ENCODE measurements at regions not wholly inside any gene's neighbourhood (a gene's known extent, or its start where the extent isn't known, plus 50 kb on each side); places are given as distances from the start of the nearest gene placed in this dataset.

DNA sequence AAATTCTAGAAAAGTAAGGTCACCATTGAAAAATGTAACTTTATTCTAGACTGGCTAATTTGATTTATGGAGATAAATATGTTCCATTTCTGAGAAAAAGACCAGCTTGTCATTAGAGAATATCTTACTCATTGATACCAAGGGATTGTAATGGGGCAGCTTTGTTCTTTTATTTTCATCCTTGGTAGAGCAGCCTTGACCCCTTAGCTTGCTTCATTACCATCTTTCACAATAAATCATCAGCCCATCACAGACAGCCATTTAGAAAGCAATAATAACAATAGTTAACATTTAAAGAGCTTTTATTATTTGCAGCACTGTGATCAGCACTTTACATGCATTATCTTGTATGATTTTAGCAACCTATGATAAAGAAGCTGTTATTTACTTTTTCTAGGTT lies 253.6 kb downstream of the C3orf38 start:
- TF ChIP-seq GATA1 (IDR thresholded peaks at IDR 0.05; ENCODE audit: low read depth, low read length) (no peak), POLR2A (IDR thresholded peaks at IDR 0.05; ENCODE audit: low read length) (no peak)
- no peak for DNase-seq

DNA sequence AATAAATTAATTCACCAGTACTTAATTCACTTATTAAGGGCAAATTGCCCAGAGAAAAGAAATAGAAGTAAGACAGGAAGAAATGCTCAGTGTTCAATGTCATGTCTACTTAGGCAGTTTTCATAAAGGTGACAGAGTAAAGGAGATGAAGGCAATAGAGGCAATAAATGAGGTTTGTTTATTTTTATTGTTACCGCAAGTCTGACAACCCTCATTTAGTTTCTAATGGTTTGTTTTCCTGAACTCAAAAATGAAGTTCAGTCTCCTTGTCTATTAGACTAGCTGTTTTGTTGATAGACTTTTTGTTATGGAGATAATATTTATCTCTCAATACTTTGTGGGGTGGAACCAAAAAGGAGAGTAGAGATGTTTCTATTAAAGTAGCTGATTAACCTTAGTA lies 258.3 kb downstream of the C3orf38 start:
- no peak for TF ChIP-seq POLR2A (IDR thresholded peaks at IDR 0.05; ENCODE audit: low read length)
- no peak for TF ChIP-seq GATA1 (IDR thresholded peaks at IDR 0.05; ENCODE audit: low read depth, low read length)
- DNase-seq: no peak

DNA sequence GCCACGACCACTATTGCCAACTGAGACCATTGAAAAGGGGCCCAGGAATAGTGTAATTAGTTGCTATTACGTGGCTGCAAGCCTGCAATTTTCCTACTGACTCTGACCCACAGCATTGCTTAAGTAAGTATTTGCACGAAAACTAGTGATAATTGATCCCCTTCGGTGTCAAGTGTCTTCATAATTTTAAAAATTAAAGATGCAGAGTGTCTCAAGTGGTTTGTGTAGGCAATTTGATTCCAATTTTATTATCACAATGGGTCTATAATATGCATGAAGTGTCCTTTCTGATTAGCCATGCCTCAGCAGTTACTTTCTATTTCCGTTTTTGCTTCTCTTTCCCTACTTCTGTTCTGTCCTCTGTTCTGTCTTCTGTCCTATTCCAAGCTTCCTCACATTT lies 259.2 kb downstream of the C3orf38 start:
- no peak for TF ChIP-seq POLR2A (IDR thresholded peaks at IDR 0.05; ENCODE audit: low read length)
- TF ChIP-seq GATA1 (IDR thresholded peaks at IDR 0.05; ENCODE audit: low read depth, low read length): no peak
- DNase-seq: no peak

DNA sequence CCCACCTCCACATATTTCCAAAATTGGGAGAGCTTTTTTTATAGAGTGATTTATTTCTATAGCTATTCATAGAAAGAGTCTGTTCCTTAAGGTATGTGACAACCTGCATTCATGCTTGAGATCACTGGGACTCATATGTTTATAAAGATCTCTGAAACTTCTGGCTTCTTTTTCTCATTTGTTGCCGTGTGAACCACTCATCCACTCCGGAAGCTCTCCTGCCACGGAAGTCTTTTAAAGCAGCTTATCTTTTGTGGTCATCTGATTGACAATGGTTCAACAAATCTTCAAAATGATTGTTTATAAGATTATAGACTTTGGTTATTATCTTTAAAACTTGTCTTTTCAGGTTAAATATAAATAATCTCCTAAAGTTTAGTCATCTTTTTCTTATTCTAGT lies 260.5 kb downstream of the C3orf38 start:
- no peak for TF ChIP-seq GATA1 (IDR thresholded peaks at IDR 0.05; ENCODE audit: low read depth, low read length)
- TF ChIP-seq POLR2A (IDR thresholded peaks at IDR 0.05; ENCODE audit: low read length): no peak
- DNase-seq: no peak

DNA sequence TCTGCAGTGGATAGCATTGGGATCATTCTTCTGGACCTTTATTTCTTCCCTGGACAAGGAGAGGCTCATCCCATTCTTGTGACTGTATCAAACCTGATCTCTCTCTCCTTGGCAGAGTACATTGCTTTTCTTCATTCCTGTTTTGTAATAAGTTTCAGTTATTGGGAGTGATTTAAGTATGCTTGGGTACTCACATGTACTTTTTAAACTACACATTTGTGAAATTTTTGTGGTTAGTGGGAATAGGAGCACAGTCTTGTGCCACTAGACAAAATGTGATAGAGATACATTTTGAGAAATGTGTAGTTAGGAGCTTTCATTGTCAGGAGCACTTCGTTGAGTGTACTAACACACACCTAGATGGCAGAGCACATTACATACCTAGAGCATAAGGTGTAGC lies 262.6 kb downstream of the C3orf38 start:
- no peak for DNase-seq
- TF ChIP-seq GATA1 (IDR thresholded peaks at IDR 0.05; ENCODE audit: low read depth, low read length) (no peak), POLR2A (IDR thresholded peaks at IDR 0.05; ENCODE audit: low read length) (no peak)

DNA sequence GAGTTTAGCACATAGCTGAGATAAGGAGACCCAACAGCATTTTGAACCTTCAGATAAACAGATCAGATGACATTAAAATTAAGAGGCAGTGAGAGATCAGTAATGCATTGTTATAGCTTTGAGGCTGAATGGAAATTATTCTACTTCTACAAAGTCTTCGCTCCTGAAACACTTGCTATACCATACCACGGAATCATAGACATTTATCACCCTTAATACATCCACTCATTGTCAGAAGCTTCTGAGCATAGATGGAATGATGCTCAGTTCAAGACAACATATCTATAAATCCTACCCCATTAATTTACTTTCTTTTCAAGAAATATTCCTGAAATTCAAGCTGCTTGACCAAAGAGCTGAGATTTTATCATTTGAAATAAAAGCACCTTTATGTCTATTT lies 266.7 kb downstream of the C3orf38 start:
- TF ChIP-seq POLR2A (IDR thresholded peaks at IDR 0.05; ENCODE audit: low read length) (no peak), GATA1 (IDR thresholded peaks at IDR 0.05; ENCODE audit: low read depth, low read length) (no peak)
- DNase-seq: peak; percentile 12 to 66

DNA sequence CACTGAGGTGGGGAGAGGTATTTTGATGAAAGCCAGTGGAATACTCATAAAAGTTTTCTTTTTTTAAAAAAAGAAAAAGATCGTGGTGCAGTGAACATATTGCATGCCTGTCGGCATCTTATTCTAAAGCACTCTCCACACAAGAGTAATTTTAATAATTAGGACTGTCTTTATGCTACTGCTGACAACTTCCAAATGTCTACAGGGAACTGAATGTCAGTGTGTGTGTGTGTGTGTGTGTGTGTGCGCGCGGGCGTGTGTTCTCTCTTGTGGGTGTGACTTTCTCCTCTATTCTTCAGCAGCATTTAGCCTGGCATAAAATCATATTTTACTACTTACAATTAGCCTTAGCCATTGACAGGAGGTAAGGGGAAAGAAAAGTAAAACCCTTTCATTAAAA lies 268.5 kb downstream of the C3orf38 start:
- peak; percentile 23 to 26 for DNase-seq
- no peak for TF ChIP-seq GATA1 (IDR thresholded peaks at IDR 0.05; ENCODE audit: low read depth, low read length)
- TF ChIP-seq POLR2A (IDR thresholded peaks at IDR 0.05; ENCODE audit: low read length): no peak

DNA sequence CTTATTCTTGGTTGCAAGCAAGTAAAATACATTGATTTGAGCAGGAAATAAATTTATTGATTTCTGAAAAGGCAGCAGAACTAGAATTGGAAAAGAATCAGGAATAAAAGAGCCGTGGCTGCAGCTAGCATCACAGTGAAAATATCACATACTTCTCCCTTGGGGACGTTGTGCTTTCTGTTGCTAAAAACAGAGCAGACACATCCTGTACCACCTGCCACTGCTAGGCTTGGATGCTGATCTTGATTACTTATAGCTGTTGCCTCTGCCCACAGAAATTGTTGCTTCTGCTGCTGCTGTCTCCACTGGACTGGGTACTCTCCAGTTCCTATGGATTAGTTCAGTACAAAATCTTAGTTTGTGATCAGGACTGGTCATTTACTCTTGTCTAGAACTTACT lies 283.8 kb downstream of the C3orf38 start:
- DNase-seq: no peak
- TF ChIP-seq GATA1 (IDR thresholded peaks at IDR 0.05; ENCODE audit: low read depth, low read length) (no peak), POLR2A (IDR thresholded peaks at IDR 0.05; ENCODE audit: low read length) (no peak)

DNA sequence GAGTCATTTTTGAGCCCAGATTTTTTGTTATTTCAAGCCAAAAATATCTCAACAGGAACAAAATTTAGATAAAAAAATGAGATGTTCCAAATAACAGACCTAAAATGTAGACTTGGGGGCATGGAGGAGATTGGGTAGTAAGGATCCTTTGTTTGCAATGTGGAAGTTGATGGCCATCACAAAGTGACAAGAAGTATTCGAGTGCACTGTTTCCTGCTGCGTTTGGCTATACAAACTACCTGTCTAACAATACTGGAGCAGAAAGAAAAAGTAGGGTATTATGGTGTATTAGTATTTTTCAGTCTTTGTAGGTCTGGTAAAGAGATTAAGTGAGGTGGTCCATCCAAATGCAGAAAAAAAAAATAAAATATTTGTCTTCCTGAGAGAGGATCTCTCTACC lies 284.2 kb downstream of the C3orf38 start:
- TF ChIP-seq GATA1 (IDR thresholded peaks at IDR 0.05; ENCODE audit: low read depth, low read length) (no peak), POLR2A (IDR thresholded peaks at IDR 0.05; ENCODE audit: low read length) (no peak)
- DNase-seq: no peak

DNA sequence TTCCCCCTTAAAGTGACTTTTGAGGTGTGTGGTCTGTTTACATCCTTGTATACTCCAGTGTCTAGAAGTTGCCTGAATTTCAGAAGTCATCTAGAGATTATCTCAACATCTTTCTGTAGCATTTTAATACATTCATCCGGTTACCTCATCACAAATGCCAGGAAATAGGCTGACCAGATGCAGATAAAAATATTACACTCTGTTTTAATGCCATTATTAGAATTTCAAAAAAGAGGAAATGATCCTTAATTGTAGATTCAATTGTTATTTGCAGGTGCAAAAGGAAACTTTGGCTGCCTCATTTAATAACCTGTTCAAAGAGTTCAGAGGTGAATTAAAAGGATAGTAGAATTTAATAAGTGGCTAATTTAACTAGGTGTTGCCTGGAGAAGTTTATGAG lies 290.9 kb downstream of the C3orf38 start:
- DNase-seq: no peak
- TF ChIP-seq POLR2A (IDR thresholded peaks at IDR 0.05; ENCODE audit: low read length) (no peak), GATA1 (IDR thresholded peaks at IDR 0.05; ENCODE audit: low read depth, low read length) (no peak)

DNA sequence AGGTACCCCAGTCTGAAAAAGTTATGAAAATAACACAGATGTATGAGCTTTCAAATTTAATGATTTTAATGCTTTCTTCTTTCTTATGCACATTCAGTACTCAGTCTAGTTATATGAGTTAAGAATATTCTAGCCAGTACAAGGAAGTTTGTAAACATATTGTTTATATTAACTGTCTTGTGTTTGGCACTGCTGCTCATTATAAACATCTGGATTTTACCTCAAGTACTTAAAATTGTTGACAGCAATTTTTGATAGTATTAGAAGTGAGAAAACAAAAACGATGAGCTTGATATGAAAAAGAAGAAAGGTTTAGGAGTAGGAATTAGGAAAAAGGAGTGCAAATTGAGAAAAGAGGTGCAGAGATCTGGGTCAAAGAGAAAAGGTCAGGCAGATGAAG lies 293.3 kb downstream of the C3orf38 start:
- TF ChIP-seq GATA1 (IDR thresholded peaks at IDR 0.05; ENCODE audit: low read depth, low read length) (no peak), POLR2A (IDR thresholded peaks at IDR 0.05; ENCODE audit: low read length) (no peak)

DNA sequence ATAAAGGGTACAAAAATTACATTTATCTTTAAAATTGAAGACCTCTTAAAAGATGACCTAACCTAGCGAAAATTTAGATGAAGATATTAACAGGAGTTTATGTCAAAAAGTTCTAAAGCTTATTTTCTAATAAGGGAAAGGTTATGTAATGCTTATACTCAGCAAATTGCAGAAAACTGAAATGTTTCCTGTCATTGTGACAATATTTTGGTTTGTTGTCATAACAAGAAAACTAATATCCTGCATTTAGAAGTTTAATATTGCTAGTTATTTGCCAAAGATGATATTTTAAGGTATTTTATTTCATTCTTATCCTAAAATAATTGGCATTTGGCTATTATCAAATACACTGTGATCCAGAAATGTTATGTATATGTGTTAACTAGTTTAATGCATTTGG lies 294.5 kb downstream of the C3orf38 start:
- no peak for TF ChIP-seq GATA1 (IDR thresholded peaks at IDR 0.05; ENCODE audit: low read depth, low read length)
- no peak for TF ChIP-seq POLR2A (IDR thresholded peaks at IDR 0.05; ENCODE audit: low read length)
- DNase-seq: no peak

More for the DNA sequence above, 293.3 kb downstream of the C3orf38 start:
- DNase-seq: no peak

DNA sequence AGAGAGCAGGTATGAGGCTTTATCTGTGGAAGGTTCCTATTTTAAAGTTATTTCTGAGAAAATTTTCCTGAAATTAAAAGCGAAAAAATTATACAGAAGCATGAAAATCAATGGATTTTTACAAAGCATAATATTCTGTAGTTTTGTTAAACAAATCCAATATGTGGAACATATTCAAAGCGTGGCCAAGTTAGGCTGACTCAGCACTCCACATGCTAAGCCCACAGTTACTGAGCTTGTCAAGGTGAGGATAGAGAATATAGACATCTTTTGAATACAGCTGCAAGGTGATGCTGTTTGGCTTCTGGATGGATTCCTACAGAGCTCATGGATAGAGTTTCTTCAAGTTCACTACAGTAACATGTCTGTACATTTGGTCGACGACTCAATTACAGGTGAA lies 302.5 kb downstream of the C3orf38 start:
- no peak for TF ChIP-seq GATA1 (IDR thresholded peaks at IDR 0.05; ENCODE audit: low read depth, low read length)
- TF ChIP-seq POLR2A (IDR thresholded peaks at IDR 0.05; ENCODE audit: low read length): no peak
- no peak for DNase-seq

DNA sequence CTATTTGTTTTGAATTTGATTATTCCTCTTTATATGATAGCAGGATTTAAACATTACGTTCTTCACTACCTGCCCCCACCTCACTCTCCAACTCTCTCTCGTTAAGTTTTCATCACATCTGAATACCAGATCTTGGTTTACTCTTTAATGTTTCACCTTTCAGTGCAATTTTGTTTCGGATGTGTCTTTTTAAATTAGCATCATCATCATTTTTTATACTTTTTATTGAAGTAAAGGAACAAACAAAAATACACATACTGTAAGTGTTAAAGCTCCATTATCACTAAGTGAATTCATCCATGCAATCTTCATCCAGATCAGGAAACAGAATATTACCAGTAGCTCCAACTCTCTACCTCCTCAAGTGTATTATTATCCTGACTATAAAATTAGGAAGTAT lies 310.6 kb downstream of the C3orf38 start:
- DNase-seq: no peak
- TF ChIP-seq POLR2A (IDR thresholded peaks at IDR 0.05; ENCODE audit: low read length): no peak

DNA sequence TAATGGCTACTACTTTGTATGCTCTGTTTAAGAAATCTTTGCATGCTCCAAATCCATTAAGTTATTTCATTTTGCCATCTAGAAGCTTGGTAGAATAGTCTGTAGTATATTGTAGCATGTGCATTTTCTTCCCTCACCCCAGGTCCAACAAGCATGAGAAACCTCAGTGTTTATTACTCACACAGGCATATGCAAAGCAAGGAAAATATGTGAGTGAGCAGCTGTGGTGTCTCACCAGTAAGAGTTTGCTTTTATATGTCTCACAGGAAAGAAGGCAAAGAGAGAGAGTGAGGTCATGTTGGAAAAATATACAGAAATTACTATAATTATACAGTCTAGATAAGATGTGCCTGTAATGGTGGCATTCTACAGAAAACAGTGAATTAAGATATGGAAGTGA lies 312.5 kb downstream of the C3orf38 start:
- no peak for TF ChIP-seq GATA1 (IDR thresholded peaks at IDR 0.05; ENCODE audit: low read depth, low read length)
- TF ChIP-seq POLR2A (IDR thresholded peaks at IDR 0.05; ENCODE audit: low read length): no peak
- DNase-seq: no peak

DNA sequence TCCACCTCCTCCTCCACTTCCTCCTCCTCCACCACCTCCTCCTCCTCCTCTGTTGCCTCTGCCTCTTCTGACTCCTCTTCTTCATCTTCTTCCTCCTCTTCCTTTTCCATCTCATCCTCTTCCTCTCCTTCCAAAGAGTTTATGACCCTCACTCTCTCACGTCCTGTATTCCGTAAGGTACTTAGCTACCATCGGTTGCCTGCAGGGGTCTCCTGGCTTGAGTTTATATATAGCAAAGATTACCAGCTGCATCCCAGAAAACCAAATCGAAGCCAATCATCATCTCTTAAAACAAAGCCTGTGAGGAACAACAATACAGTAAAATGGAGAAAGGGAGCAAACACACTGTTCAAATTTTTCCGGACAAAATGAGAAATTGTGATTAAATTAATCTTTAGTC lies 317.4 kb downstream of the C3orf38 start:
- DNase-seq: no peak
- no peak for TF ChIP-seq GATA1 (IDR thresholded peaks at IDR 0.05; ENCODE audit: low read depth, low read length)
- TF ChIP-seq POLR2A (IDR thresholded peaks at IDR 0.05; ENCODE audit: low read length): no peak

Measured in erythroblast (primary cell).